ENCODE measurements at regions not wholly inside any gene's neighbourhood (a gene's known extent, or its start where the extent isn't known, plus 50 kb on each side); places are given as distances from the start of the nearest gene placed in this dataset.
"Not testable (repeated sequence)": the region's sequence is repeated elsewhere in the genome, so short reads cannot be mapped to it uniquely, and the experiment has no call there.

DNA sequence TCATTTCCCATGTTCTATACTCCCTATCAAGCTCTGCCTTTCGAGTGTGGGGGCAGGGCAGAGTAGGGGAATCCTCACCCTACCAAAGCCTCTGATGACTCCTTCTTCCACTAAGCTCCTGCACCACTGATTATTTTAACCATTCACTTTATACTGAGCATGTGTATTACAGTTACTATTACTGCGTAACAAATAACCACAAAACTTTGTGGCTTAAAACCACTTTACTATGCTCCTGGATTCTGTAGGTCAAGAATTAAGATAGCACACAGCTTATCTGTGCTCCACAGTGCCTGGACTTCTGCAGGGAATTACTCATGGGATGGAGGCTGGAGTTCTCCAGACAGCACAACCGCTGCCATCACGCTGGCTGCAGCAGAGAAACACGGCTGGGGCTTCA is 117.4 kb upstream of the DNAJC10 start:
- no peak for DNase-seq

DNA sequence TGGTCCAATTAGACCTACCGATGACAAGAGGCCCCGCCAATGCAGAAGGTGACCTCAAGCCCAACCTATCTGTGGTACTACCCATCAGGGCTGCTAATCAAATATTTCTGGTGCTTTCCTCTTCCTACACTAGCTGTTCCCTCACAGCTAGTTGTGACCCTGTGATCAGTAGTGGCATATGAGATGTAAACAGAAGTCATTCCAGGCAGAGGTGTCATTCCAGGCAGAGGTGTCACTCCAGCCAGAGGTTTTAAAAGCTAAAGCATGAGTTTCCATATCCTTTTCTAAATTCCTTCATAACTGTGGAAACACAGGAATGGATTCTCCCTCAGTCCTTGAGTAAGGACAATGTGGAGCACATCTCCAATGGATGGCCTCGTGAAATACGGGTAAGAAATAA is 110.9 kb upstream of the DNAJC10 start:
- no peak for DNase-seq

DNA sequence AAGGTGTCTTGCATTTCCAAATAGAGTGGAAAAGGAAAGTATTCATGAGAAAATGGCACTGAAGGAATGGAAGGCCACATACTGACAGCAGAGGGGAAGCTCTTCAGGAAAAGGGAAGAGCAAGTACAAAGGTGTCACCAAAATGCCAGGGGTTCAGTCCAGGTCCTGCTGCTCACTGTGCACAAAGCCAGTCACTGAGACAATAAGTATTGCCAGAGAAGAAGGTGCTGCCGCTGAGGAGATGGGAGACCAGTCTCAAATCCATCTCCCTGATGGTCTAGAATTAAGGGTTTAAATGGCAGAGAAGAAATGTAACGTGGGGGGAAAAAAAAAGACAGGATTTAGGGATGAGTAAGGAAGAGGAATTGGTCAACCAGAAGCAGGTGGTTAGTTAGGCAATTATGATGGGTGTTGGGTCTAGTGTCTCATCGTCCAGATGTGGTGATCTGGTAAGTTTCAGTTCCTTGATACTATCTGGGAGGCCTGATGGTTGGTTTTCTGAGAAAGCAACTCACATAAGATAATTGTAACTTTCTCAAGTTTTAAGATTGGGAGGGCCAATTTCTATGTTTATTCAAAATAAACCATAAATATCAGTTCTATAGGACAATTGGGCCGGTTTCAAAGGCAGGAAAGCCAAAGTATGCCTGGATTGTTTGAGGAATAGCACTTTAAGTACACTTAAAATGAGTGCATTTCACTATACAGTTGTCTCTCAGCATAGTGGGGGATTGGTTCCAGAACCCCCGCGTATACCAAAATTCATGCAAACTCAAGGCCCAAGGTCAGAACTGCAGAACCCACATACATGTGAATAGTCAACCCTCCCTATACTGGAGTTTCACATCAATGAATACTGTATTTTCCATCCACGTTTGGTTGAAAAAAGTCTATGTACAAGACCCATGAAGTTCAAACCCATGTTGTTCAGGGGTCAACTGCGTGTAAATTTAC is 109.1 kb upstream of the DNAJC10 start:
- no peak for DNase-seq

DNA sequence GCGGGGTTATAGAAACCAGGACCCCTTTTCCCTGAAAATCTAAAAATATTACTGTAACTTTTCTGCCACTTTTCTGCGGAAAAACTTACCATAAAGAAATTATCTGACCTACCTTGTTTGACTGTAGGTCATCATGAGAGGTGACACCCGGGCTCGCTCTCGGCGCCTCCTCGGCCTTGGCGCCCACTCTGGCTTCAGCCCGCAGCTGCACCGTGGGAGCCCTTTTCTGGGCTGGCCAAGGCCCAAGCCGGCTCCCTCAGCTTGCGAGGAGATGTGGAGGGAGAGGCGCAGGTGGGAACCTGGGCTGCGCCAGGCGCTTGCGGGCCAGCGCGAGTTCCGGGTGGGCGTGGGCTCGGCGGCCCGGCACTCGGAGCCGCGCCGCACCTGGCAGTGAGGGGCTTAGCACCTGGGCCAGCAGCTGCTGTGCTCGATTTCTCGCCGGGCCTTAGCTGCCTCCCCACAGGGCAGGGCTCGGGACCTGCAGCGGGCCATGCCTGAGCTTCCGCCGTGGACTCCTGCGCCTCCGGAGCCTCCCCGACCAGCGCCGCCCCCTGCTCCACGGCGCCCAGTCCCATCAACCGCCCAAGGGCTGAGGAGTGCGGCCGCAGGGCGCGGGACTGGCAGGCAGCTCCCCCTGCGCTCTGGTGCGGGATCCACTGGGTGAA is 107.7 kb upstream of the DNAJC10 start:
- DNase-seq = no peak

DNA sequence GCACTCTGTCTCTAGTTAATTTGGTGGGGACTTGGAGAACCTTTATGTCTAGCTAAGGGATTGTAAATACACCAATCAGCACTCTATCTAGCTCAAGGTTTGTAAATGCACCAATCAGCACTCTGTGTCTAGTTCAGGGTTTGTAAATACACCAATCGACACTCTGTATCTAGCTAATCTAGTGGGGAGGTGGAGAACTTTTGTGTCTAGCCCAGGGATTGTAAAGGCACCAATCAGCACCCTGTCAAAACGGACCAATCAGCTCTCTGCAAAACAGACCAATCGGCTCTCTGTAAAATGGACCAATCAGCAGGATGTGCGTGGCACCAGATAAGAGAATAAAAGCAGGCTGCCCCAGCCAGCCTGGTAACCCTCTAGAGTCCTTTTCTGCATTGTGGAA is 107.1 kb upstream of the DNAJC10 start:
- DNase-seq = not testable (repeated sequence)

DNA sequence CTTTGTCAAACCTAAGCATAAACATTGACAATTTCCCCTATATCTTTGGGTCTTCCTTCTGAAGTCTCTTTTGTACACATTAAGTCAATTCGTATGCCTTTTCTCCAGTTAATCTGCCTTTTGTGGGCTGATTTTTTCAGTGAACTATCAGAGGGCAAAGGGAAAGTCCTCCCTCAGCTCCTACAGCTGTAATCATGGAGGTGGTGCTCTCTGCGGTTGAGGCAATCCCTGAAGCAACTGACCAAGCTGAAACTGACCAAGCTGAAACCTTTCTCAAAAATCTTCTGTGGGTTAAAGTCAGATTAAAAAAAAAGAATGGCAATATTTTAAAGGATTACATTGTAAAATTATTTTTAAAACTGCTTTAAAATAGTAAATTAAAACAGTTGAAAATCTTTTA is 105.8 kb upstream of the DNAJC10 start:
- DNase-seq = no peak

DNA sequence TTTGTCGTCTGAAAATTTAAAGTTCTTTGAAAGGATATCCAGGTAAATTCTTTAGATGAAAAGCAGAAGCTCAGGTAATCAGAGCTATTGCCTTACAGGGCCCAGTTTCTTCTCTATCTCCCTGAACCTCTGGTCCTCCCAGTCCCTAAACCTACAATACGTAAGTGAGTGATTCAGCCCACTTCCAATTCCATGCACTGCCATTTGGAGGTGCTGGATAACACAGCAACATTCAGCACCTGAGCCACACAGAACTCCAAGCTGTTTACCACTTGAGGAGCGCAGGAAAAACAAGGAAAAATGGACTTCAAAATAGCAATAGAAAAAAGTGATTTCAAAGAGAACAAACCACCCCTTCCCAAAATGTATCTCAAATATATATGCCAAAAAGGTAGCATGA is 105.0 kb upstream of the DNAJC10 start:
- DNase-seq = no peak

DNA sequence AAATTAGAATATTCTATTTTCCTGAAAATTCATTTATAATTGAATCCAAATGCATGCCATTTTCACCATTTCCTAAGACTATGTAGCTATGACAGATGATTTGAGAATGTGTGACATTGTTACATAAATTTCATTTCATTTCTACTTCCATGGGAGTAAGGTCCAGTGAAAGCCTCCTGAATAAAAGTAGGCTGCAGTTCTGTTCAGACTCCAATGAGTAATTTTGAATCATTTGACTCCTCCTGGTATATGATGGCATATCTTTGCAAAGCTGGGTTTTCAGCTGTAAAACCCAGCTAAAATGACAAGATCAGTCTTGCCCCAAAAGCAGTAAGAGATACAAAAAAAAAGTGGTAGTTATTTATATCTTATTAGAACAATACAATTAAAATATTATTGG is 101.0 kb upstream of the DNAJC10 start:
- DNase-seq = no peak

DNA sequence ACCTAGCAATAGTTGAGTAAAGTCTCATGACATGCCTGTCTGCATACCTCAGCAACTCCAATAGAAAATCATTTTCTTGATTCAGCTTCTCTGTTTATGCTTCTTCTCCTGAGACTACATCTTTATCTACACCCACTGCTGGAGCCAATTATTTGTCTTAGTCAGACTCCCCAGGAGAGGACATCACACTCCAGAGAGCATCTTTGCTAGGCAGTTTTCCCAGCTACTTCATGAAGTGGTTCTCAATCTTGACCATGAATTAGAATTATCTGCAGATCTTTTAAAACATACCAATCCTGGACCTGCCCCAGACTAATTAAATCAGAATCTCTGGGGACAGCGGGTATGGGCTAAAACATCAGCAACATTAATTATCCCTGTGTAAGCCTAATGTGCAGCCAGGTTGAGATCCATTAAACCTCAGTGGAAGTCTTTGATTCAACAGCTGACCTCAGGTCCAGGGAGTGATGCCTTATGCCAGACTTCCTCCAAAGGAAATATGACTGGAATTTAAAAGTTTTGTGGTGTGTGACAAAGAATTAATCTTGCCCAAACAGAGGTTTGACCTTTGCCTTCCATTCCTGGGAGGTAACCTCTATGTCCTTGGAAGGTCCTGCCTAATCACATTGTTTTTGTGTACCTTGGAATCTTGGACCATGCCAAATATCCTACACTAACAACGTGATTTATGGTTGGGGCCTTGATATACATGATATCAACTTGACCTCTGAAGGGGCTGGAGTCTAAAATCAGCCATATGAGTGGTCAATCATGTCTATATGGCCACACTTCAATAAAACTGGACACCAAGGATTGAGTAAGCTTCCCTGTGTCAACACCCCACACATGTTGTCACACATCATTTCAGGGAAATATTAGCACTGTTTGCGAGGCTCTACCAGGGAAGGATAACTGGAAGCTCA is 99.3 kb upstream of the DNAJC10 start:
- DNase-seq = no peak

DNA sequence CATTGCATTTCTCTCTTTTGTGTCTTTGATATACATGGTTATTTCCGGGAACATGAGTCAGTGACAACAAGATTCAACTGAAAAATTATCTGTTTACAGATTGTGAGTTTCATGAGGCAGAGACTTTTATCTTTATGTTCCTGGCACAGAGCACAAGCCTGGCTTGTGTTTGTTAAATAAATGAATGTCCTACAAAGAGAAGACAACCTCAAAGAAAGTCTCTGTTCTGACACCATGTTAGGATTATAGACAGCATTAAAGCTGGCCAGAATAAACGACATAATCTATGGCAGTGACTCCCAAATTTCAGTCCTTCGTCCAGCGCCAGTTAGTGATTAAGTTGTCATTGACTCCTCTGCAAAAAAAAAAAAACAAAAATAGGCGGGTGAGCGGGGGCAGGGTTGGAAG is 97.4 kb upstream of the DNAJC10 start:
- no peak for DNase-seq

DNA sequence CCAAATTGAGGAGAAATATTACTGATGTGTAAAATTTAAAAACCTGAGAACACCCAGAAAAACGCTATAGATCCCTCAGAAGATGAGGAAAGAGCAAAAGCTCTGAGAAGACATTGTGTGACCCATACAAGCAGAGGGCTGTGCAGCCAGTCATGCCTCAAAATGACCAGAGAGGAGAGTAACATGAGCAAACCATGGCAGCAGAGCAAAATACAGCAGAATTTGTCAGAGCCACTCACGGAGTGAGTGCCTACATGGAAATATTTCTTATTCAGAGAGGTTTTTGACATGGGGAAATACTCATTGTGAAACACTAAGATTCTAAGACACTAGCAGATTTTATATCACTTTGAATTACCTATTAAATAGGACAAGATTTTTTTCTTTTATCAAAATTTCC is 96.8 kb upstream of the DNAJC10 start:
- no peak for DNase-seq

DNA sequence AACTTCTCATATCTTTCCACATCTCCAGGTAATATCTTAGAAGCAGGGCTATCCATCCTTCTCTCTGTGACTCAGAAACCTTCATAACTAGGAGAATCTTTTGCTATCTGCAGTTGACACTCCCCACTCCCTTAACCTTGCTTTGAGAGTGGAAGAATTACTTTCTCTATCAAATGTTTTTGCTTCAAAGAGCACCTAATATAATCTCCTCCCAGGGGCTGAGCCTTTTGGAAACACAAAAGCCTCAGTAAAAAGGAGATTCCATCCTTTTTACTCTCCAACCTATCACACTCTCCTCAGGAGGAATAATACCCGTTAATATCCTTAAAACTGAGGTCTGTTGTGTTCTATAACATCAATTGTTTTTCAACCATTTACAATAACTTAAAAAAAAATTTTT is 94.9 kb upstream of the DNAJC10 start:
- no peak for DNase-seq

DNA sequence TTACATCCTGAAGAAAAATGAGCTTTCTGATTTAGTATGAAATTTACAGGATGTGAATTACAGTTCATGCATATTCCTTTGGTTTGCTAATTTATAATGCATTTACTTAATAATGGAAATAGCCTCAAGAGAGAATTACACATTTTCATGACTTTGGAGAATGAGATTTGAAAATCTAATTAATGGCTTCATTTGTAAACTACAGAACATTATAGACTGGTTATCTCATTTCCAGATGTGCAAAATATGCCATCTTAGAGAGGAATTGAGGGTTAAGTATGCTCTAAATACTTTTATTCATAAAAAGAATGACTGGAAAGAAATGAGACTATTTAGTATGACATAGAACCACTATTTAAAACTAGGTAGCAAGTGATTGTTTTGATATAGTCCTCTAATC is 94.2 kb upstream of the DNAJC10 start:
- DNase-seq = no peak

DNA sequence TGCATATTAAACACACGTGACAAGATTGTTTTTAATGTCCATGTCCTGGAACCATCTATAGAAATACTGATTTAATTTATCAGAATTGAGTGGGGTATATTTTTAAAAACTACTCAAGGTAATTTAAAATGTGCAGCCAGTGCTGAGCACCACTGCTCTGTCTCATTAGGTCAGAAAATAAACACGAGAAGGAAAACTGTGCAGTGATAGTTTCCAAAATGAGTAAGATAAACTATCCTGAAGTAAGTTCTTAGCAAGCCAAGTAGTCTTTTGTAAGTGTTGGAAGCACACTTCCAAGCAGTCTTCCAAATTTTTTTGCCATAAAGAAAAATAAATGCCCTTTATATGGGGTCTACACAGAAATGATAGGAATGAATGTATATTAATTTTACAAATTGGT is 93.8 kb upstream of the DNAJC10 start:
- DNase-seq = no peak

DNA sequence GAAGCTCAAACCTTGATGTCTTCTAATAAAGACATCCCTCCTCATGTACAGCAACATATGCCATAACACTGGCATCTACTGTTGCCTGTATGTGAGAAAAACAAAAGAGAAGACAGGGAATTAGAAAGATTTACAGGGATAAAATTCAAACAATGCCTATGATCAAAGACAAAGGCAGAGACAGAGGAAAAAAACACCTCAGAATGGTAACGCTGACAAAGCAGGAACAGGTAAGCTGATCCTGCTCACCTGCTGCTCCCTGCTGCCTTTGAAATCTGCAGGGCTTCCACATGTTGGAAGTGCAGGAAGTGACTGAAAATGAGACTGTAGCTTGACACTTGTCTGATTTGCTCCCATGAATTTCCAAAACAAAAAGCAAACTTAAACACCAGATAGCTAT is 90.2 kb upstream of the DNAJC10 start:
- DNase-seq = no peak

DNA sequence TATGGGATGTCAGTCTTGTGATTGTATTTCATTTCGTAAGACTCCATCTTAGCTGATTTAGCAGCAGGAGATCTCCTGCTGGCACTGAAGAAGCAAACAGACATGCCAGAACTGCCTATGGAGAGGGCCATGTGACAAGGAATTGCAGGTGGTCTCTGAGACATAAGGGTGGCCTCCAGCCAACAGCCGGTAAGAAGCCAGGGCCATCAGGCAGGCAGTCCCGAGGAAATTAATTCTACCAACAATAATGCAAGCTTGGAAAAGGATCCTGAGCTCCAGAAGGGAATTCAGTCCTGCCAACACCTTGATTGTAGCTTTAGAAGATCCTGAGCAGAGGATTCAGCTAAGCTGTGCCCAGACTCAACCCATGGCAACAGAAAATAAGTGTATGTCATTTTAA is 87.1 kb upstream of the DNAJC10 start:
- no peak for DNase-seq

DNA sequence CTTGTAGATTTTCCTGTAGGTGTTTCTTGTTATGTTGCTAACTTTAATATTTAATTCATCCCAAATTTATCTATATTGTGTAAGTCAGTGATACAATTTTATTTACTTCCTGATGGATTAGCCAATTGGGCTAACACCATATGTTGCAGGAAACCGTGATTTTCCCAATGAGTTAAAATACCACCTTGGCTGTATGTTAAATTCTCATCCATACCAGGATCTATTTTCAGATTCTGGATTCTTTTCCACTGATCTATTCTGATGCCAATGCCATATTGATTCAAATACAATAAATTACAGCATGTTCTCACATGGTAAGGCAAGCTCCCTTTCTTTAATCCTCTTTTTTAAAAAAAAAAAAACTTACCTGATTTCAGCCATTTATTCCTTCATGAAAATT is 85.8 kb upstream of the DNAJC10 start:
- DNase-seq = no peak

DNA sequence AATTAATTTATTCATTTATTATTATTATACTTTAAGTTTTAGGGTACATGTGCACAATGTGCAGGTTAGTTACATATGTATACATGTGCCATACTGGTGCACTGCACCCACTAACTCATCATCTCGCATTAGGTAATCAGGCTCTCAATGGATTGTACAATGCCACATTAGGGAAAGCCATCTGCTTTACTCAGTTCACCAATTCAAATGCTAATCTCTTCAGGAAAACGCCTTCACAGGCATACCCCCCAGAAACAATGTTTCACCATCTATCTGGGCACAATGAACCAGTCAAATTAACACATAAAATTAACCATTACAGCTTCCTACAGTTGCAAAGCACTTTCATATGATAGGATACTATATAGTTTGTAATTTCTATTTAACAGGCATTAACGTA is 84.8 kb upstream of the DNAJC10 start:
- DNase-seq = no peak

DNA sequence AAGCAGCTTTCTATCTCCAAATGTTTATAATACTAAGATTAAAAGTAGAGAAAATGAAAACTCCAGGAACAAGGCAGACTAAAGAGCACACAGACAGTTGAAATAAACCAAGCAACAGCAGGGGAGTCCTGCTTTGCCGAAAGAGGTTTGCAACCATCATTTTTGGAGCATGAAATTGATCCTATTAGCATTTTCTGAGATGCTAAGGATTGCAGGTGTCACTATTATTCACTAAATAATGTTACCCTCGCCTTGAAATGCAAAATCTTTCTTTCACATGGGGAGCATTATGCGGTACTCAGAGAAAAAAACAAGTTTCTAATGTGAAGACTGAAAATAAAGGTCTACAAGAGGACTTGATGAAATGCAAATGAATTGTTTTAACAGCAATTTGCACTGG is 81.7 kb upstream of the DNAJC10 start:
- DNase-seq = no peak

DNA sequence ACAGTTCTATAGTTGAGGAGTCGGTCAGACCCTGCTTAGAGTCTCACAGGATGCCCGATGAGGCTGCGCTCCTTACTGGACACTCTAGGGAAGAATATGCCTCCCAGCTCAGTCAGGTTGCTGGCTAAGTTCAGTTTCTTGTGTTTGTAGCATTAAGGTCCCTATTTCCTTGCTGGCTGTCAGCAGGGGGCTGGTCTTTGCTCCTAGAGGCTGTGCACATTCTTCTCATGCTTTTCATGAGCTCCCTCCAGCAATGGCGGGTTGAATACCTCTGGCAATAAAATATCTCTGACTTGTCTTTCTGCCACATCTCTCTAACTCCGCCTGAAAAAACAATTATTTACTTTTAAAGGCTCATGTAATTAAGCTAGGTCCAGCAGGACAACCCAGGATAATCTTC is 79.4 kb upstream of the DNAJC10 start:
- DNase-seq = no peak

DNA sequence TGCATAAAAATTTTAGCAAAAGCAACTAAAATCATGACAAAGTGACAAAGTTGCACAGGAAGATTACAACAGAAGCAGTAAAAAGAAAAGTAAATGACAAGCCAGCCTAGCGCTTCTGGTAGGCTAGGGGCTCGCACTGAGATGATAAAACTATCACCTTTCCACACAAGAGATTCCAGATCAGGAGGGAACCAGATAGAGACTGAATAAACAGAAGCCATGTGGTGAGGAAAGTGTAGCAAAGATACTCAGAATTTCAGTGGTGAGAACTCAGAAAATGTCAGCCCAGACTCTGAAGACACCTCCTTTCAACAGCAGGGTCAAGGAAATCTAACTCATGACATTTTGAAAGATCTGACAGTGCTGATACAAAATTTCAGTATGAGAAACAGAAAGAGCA is 77.4 kb upstream of the DNAJC10 start:
- DNase-seq = no peak

DNA sequence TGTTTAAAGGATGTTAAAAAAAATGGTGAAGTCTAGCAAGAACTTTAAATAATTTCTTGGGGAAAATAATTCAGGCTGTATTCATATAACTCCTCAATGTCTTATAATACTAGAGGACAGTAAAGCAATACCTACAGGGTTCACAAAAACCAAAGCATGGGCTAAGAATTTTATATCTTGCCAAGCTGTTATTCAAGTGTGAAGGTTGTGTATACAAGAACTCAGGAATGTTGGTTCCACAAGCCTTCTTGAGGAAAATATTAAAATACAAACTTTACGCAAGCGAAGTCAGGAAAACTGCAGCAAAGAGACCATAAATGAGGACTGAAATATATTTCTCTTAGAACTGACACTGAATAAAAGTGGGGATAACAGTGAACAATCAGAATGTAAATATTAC is 76.1 kb upstream of the DNAJC10 start:
- DNase-seq = no peak

DNA sequence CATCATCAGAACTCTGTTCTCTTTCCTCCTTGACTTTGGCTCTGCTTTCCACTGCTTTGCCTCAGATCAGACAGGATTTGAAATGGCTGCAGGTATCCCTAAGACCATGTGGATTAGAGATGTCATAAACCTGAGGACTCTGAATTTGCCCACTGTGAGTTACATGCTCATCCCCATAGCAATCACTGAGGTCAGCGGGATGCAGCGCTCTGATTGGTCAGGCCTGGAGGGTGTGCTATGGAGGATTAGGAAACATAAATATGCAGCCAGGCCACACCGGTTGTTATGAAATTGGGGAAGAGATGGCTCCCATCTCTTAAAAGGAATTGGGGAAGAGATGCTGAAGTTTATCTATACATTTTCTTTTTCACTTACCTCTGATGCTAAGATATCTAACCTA is 73.7 kb upstream of the DNAJC10 start:
- peak; percentile 29 for DNase-seq
